Stimulated activated CD4-positive, alpha-beta T cell treated with anti-CD3 and anti-CD28 coated beads, TNF-alpha, amount 100 ng/mL, for 1 hour (primary cell): ENCODE measurements at regions not wholly inside any gene's neighbourhood (a gene's known extent, or its start where the extent isn't known, plus 50 kb on each side); places are given as distances from the start of the nearest gene placed in this dataset.
"Not testable (repeated sequence)": the region's sequence is repeated elsewhere in the genome, so short reads cannot be mapped to it uniquely, and the experiment has no call there.

Source experiments
- DNase-seq, 3 donors: peaks; one replicate each; pipeline ENCODE4 v3.0.0-alpha.2; 2020; ENCODE audit warnings: low read depth in 3 of 3, low spot score in 1 of 3

- not testable (repeated sequence) for DNase-seq
Observed at GRCh38 chr3:177909530-177909929, 626.7 kb upstream of the KCNMB2 start.

- DNase-seq: no peak
Observed at GRCh38 chr3:177914224-177914623, 622.0 kb upstream of the KCNMB2 start.

- DNase-seq: no peak
Observed at GRCh38 chr3:177916461-177916860, 619.8 kb upstream of the KCNMB2 start.

GRCh38 chr3:177917234-177917861 is 618.9 kb upstream of the KCNMB2 start:
- no peak for DNase-seq

- DNase-seq: no peak
Observed at GRCh38 chr3:177921153-177921552, 615.1 kb upstream of the KCNMB2 start.

GRCh38 chr3:177924261-177924660 is 612.0 kb upstream of the KCNMB2 start:
- no peak for DNase-seq

DNA sequence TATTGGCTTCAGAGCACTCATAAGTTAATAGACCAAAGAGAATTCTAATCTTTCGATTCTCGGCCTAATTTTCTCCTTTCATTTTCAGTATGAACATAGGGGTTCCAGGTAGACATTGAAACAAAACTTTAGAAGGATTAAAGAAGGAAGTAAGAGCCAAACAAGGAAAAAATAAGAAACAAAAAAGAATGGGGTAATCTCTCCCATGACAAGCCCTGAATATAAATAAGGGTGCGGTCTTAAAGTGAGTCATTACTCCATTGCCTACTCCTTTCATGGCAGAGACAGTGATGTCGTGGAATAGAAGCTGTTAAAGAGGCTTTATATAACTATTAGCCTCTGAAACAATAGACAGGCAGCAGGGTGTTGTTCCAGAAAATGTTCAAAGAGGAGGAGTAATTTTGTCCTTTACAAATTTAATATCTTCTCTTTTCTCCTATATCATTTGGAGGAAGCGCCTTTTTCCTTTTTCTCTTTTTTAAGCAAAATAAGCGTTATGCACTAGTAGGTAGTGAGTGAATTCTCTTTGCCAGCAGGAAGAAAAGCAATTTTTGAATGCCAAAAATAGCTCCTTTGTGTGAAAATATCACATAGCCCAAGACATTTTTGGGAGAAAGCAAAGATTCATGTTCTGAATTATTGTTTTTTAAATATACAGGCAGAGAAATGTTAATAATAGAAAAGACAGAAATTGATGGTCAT is 607.9 kb upstream of the KCNMB2 start:
- no peak for DNase-seq

- no peak for DNase-seq
Observed at GRCh38 chr3:177929310-177929709, 606.9 kb upstream of the KCNMB2 start.

DNA sequence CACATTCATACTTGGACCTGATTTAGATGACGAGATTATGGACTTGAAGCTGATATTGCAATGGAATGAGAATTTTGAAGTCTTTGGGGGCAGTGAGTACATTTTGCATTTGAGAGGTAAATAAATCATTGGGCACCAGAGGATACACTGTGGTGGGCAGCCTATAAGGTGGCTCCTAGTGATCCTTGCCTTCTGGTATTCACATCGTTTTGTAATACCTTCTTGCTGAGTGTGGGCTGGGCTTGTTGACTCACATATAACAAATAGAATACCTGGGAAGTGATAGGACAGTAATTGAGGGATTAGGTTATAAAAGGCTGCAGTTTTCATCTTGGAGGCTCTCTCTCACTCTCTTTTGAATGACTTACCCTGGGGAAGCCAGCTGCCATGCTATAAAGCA is 605.5 kb upstream of the KCNMB2 start:
- DNase-seq: no peak

- no peak for DNase-seq
Observed at GRCh38 chr3:177931346-177931745, 604.9 kb upstream of the KCNMB2 start.

- no peak for DNase-seq
Observed at GRCh38 chr3:177932346-177932745, 603.9 kb upstream of the KCNMB2 start.

DNA sequence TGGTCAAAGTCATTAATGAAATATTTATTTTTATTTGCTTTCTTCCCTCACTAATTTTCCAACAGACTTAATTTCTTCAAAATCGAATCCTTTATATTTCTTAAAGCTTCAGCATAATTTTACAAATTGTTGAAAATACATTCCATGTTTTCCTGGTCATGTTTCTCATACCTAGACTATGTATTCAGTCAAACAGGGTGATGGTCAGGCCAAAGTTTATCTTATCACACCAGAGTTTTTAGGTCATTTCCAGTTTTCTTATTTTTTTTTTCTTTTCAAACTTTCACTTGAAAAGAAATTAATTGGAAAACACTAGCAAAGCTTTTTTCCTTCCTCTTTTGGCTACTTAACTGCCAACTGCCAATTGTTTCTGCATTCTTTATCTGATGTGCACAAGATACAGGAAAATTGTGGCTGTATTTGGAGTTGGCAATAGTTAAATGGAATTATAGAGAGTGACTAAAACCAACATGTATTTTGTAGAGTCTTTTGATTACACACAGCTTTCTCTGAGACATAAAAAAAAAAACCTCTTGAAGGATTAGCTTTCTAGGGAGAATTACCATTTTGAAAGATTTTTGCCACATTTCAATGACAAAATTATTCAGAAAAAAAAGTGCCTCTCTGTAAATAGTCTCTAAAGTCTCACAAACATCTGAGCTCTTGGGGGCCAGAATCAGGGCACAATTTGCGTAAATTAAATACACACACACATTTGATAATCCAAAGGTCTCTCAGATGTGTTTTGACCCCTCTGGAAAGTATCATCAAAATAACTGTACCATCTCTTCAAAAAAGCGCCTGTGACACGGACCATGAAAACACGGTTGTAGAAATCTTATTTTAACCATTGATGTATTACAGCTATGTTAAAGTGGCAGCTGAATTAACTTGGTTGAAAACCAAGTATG is 603.2 kb upstream of the KCNMB2 start:
- DNase-seq: no peak

DNA sequence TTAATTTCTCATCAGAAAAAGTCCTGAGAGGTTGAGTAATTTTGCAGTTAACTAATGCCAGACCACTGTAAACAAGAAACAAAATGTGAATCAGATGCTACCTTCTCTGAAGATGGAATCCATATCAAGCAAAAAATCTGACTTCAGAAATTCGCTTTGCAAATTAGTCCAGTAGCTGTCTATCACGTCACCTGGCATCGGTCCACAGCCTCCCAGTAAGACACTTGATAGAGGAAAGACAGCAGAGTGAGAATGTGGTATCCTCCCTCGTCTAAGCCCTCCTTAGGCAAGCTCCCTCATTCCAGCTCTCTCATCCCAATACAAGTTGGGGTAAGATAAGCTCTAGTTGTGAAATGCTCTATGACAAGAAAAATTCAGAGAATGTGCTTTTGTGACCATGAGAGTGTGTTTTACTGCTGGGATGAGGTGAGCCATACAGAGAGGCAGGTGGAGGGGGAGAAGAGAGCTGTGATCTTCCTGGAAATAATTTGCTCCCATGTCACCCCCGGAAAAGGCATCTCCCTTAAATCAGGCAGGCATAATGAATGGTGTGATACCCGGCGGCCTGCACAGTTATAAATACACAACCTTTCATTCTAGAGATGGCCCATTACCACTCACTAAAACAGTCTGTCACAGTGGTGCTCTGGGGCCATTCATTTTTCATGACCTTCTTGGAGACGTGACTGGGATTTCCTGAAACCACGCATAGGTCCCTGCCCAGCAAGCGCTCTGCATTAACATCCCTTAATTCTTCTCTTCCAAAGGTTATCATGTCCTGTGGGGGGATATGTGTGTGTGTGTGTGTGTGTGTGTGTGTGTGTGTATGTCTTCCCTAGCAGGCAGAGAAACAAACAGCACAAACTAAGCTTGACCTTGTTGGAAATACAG is 602.0 kb upstream of the KCNMB2 start:
- no peak for DNase-seq

GRCh38 chr3:177935047-177935446 is 601.2 kb upstream of the KCNMB2 start:
- DNase-seq: no peak

DNA sequence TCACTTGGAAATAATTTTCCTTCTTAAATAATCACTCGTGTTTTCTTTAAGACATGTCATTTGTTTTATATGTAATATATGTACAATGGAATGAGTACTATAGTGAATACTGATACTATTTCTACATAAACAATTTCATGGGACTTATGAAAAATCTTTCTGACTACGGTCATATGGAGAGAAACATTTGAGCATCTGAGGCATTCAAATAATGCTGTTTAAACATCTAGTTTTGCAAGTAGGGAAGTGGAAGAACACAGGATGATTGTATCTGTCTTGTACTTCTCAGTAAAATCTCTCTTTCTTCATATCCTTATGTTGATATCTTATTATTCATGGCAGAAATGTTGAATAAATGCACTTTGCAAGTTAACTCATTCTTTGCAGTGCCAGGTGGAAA is 599.5 kb upstream of the KCNMB2 start:
- DNase-seq: no peak

DNA sequence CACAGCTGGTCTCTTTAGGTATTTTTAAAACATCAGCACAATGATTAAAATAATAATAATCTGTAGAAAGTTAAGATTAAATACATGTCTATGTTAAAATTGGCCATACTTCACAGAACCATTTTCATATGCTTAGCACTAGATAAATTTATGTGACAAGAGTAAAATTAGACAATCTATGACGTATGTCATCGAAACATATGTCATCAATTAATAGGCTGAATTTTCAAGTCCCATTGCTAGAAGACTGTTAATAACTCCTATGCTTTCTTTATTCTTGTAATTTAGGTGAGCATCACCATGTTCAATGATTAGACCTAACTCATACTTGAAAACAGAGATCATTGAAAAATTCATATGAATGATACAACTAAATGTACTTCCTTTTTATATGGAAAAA is 593.3 kb upstream of the KCNMB2 start:
- no peak for DNase-seq

DNA sequence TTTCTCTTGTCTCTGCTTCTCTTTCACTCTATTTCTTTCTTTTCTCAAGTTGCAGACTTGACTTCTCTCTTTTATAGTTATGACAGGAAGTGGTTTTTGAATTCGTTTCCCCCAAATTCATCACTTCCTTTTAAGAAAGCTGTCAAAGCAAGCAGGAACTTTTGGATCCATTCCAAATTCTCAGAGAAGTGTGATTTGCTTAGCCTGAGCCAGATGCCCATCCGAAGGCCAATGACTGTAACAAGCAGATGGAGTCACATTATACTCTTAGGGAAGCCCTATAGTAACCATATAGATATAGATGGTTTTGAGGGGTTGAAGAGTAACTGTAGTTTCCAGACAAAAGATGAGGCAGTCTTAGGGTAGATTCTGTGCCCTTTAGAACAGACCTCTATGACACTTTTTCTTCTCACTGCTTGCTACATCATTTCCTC is 592.0 kb upstream of the KCNMB2 start:
- no peak for DNase-seq

DNA sequence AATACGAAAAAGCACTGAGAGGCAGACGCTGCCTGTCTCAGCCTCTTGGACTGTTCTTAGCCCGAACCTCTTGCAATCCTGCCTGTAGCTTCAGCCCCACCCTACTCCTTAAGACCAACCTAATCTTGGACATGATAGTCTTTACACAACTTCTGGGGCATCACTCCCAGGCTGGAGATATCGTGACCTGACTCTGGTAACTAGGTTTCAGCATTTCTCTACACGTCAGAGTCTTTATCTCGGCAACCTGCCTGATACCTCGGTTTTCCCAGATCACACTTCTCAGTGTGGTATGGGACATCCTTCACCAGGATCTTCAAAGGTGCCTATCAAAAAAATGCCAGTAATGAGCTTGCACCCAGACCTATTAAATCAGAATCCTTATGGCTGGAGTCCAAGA is 590.2 kb upstream of the KCNMB2 start:
- no peak for DNase-seq

- no peak for DNase-seq
Observed at GRCh38 chr3:177946497-177946896, 589.7 kb upstream of the KCNMB2 start.

DNA sequence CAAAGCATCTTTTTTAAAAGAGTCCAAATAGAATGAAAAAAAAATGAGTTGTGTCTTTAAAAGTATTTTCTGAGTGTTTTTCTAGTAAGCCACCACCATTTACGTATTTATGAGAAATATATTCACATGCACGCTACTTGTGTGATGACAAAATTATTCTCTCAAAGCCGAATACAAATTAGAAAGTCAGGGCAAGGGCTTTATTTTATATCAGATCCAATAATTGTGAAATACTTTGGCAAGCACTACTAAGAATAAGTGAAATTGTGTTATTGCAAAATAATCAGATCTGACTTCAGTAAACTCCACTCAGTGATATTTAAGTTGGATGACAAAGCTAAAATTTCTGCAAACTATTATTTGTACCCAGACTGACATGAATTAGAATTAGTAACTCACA is 589.3 kb upstream of the KCNMB2 start:
- DNase-seq: no peak

DNA sequence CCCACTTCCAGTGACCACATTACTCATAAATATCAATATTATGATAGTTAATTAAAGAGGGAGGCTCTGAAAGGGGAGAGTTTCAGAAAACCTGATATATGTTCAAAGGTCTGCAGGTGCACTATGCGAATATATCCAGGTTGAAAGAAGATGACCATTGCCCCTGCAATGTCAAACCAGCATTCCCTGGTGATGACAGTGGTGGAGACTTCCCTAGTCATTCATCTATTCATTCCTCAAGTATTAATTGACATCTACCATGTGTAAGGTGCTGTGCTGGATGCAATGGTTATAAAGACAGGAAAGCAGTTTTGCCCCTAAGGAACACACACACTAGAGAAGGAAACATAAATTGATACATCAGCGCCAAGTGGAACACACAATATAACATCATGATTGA is 588.3 kb upstream of the KCNMB2 start:
- no peak for DNase-seq
